ENCODE measurements at regions not wholly inside any gene's neighbourhood (a gene's known extent, or its start where the extent isn't known, plus 50 kb on each side); places are given as distances from the start of the nearest gene placed in this dataset.

DNA sequence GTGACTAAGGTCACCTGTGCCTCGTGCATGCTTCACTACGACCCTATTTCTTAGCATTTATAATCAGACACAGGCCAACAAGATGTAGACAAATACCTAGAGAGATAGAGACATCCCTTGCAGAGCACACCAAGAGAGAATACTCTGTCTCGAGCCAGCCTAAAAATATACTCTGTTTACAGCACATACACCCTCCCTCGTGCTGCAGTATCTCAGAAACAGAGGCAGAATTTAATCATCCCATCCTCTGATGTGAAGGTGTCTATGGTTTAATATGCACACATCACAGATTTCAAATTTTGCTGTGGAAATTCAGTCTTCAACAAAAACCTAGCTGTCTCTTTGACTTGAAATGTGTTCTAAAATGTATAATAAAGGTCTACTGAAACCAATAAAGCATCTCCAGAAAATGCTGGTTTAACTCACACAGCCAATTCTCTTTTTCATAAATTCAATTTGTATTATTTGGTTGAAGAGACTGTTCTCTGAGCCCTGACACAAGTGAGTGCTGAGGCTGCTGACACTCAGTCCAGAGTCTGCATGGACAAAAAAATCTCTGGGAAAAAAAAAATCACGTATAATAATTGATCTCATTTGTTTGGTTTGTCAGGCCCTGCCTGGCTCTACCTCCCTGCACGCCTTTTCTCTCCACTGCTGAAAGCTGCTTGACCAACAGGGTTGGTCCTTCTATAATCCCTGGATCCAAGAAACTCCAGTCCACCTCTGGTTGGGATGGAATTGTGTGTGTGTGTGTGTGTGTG is 142.0 kb upstream of the FSHR start:
- TF ChIP-seq EZH2 (IDR thresholded peaks at IDR 0.05; ENCODE audit: borderline replicate concordance, low read length), result no peak
- TF ChIP-seq, protein P1, sequence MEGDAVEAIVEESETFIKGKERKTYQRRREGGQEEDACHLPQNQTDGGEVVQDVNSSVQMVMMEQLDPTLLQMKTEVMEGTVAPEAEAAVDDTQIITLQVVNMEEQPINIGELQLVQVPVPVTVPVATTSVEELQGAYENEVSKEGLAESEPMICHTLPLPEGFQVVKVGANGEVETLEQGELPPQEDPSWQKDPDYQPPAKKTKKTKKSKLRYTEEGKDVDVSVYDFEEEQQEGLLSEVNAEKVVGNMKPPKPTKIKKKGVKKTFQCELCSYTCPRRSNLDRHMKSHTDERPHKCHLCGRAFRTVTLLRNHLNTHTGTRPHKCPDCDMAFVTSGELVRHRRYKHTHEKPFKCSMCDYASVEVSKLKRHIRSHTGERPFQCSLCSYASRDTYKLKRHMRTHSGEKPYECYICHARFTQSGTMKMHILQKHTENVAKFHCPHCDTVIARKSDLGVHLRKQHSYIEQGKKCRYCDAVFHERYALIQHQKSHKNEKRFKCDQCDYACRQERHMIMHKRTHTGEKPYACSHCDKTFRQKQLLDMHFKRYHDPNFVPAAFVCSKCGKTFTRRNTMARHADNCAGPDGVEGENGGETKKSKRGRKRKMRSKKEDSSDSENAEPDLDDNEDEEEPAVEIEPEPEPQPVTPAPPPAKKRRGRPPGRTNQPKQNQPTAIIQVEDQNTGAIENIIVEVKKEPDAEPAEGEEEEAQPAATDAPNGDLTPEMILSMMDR (IDR thresholded peaks at IDR 0.05; ENCODE audit: low read length), result no peak

All from OCI-LY1 (cell line).